GM18511 (cell line): ENCODE measurements at regions not wholly inside any gene's neighbourhood (a gene's known extent, or its start where the extent isn't known, plus 50 kb on each side); places are given as distances from the start of the nearest gene placed in this dataset.
A peak's percentile ranks its signal among the peaks of the same experiment; 100 is the strongest.

Experiments used
- ATAC-seq: cut with Tn5 transposase; IDR thresholded peaks from one replicate; pipeline ENCODE4 v1.9.1; 2021; ENCODE audit warnings: mild to moderate bottlenecking, moderate library complexity; ENCODE audit not compliant: unreplicated experiment

- ATAC-seq, result no peak
These were observed 314.8 kb downstream of the DIPK2A start for GRCh38 chr3:144286235-144286910.

DNA sequence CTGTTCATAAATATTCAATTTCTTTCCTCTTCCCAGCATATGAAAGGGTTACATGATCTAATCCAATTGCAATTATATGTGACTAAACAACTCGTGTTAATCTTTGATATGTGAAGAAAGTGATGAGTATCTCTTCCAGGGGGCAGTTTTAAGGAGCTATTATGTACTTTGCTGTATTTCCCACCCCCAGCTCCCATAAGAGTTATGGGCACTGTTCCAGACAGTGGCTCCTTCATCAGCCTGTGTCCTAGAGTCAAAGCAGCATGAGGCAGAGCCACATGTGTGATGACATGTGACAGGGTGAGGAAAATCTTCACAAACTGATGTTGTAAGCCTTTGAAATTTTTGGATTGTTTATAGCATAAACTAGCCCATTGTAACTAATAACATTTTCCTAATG is 315.4 kb downstream of the DIPK2A start:
- ATAC-seq, result no peak

DNA sequence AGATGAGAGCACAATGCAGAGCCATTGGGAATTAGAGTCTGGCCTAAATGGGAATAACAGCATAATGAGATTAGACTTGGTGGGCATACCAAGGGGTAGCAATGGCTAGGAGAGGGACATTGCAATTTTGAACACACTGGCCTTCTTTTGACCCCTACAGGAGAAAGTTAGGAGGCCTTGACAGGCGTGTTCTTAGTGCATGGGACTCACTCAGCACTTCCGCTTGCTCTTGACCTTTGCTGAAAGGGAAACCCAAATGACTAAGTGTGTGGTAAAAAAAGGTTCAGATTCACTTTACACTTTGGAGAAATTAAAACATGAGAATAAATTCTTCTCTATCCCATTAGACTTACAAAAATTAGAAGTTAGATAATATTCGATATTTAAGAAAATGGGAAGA is 317.4 kb downstream of the DIPK2A start:
- ATAC-seq, result no peak

DNA sequence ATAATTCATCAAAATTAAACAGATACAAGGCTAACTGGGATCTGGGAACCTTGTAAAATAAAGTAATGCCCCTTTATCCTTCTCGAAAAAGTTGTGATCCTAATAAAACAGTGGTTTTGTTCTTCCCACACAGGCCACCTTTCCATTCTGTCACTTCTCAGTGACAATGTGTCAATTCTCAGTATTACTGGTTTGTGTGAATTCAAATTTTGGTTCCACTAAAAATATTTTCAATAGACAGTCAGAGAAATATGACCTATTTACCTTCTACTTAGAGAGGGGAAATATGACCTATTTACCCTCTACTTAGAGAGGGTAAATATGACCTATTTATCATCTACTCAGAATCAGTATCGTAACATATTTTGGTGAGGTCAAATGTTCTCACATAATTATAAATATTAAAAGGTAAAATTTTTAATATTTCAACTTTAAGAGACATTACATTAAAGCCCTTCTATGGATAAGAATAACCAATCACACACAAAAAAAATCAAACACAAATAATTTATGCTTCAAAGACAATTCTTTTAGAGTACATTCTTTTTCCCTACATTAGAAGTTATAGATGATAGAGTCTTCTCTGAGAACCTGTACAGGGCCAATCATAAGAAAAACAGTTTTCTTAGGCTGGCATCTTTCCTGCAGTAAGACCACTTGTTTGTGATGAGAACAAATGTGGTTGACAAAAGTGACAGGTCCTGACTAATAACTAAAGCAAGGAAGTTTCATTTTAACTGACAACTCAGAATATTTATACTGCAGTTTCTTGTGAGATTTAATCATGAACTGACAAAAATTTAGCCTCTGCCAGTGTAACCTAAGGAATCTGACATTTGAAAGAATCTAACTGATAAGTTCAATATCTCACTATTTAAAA is 323.3 kb downstream of the DIPK2A start:
- peak; percentile 85 for ATAC-seq

DNA sequence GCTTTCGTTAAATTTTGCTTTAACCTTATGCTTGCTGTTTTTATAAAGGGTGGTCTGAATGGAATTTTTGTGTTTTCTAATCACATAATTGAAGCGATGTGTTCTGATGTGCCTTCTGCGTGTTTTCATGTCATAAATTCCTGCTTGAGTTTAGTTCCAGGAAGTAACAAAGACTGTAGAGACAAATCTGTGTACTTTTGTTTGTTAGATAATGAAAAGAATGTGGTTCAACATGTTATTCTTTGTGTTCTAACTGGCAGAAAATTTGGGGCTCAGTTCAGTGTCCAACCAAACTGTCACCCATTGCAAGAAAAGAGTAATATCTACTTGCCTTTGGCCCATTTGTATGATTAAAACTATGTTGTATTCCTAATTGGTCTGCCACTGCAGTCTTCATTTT is 324.0 kb downstream of the DIPK2A start:
- ATAC-seq, result no peak

DNA sequence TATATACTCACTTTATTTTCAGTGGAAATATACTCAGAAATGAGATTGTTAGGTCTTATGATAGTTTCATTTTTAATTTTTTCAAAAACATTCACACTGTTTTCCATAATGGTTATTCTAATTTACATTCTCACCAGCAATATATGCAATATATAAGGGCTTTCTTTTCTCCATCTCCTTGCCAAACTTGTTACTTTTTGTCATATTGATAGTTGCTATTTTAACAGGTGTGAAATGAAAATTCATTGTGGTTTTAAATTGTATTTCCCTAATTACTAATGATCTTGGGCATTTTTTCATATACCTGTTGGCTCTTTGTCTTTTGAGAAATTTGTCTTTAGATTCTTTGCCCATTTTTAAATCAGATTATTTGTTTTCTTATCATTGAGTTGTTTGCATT is 325.2 kb downstream of the DIPK2A start:
- peak; percentile 46 for ATAC-seq

DNA sequence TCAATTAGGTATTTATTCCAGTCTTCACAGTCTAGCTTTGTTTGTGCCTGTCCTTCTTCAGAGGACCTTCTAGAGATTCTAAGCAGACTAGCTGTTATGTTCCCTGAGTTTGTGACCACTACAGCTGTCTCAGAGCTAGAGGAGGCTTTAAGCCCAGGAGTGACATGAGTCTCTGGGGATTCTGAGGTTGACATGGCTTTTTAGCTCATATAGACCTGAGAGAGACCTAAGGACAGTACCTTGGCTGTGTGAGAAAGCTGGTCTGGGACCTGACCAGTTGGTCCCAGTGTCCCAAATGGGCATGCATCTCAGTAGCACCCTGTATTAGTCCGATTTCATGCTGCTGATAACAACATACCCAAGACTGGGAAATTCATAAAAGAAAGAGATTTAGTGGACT is 330.2 kb downstream of the DIPK2A start:
- ATAC-seq, result no peak

DNA sequence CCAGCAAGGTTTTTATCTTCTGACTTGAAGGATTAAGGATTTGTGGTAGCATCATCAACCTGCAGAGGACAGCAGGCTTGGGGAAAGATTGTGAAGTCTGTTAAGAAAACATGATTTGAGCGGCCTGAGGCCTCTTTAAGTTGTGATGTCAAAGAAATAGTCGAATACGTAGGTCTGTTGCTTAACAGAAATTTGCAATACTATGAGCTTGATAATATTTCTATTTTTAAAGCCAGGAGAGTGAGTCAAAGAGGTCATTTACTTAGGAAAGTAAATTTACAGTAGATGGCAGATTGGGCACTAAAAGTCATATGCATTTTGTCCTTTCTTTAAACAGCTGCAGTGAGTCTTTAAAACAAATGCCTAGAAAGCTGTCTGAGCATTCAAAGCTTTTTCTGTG is 336.3 kb downstream of the DIPK2A start:
- ATAC-seq, result no peak

DNA sequence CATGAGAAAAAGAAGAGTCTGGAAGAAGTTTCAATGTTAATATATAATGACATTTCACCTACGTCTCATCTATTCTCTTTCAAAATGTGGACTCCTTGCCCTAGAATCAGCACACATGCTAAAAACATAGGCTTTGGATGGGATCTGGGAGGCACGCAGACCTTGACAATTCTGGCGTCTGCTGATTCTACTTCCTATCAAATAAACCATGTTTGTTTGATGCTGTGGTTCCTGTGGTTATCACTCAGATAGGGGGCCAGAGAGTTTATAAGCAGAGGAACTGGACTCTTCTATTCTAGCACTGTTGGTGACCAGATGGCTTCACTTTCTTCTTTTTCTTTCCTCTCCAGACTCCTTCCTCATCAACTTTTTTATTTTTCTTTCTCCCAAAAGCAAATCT is 336.8 kb downstream of the DIPK2A start:
- ATAC-seq, result no peak

DNA sequence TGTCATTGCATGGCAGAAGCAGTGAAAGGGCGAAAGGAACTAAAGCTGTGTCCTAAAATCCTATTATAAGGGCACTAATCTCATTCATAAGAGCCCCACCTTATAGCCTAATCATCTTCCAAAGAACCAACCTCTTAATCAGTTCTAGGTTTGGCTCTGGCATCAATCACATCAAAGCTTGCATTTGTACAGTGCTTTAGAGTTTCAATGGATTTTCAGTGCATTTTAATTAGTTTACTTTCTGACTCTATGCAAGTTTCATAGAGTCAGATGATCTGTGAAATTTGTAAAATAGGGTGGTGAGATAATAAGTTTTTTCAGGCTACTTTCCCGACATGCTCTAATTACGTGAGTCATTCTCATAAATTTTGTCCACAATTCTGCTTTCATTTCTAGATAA is 341.1 kb downstream of the DIPK2A start:
- no peak for ATAC-seq

GRCh38 chr3:144314946-144315345 is 343.3 kb downstream of the DIPK2A start:
- ATAC-seq, result no peak

GRCh38 chr3:144317961-144318360 is 346.3 kb downstream of the DIPK2A start:
- no peak for ATAC-seq

DNA sequence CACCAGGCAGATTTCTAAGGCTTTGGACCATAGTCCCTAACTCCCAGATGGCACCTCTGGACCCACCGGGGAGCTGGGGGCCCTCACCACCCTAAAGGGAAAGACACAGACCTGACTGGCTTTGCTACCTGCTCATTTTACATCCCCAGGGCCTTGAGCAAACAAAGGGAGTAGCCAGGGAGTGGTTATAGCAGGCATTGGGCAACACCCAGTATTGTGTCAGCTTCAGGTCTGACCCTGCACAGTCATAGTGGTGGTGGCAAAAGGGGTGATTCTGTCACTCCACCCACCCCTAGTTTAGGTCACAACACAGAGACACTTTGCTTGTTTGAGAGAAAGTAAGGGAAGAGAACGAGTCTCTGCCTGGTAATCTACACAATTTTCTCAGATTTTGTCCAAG is 352.5 kb downstream of the DIPK2A start:
- ATAC-seq, result no peak

GRCh38 chr3:144332868-144333267 is 361.2 kb downstream of the DIPK2A start:
- no peak for ATAC-seq

DNA sequence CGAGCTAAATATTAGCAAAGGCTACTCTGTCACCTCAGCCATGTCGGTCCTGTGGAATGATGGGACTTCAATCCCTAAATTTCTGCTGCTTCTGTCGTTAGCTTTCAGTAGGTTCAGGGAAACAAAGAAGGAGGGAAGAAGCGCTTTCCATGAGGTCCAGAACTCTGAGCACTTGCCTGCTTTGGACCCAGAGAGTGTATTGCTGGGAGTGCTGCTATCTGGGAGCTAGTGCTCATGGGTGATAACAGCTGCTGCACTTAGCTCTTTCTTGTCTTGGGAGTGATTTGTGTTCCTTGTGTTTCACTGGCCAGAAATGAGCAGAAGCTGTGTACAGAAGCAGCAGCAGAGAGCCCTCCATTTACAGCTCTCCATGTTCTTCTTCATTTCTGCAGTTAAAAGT is 369.8 kb downstream of the DIPK2A start:
- ATAC-seq, result no peak

DNA sequence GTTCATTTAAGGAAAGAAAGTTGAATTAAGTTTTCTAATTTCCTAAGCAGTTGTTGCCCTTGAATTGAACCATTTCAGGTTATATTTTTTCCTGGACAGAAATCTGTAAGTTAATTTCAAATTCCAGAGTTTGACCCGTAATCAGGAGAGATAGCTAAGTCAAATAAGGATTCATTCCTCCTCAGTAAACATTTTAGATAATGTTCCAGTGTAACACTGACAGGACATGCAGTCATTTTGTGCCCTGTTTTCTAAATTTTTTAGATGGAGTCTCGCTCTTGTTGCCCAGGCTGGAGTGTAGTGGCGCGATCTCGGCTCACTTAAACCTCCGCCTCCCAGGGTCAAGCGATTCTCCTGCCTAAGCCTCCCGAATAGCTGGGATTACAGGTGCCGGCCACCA is 371.7 kb downstream of the DIPK2A start:
- no peak for ATAC-seq

DNA sequence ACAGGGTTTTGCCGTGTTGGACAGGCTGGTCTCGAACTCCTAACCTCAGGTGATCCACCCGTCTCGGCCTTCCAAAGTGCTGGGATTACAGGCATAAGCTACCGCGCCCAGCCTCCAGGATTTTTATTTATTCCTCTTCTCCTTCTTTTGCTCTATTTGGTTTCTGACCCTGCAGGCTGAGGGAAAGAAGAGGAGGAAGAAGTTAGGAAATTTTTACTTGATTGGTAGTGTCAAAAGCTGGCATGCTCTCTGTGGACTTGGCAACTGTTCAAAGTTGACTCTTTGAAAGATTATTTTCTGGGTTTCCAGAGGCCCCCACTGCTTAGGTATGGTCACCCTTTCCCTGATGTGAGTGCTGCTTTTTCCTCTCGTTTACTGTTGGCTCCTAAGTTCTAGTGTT is 372.2 kb downstream of the DIPK2A start:
- no peak for ATAC-seq

GRCh38 chr3:144344925-144345548 is 373.4 kb downstream of the DIPK2A start:
- ATAC-seq, result no peak

DNA sequence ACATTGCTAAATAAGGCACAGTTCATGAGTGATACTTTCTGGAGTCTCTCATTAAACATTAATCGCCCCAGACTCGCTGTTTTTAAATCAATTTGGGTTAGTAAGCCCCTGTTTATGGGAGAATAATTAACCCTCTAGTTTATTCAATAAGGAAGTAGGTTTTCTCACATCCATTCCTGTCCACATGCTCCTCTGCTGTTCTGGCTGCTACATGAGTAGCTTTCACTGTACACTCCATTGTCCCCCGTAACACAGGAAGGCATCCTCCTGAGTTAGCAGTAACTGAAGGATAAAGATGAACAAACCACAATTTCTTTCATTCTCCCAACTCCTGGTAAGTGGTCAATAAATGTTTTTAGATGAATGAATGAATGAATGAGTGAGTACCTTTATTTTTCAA is 378.5 kb downstream of the DIPK2A start:
- ATAC-seq, result no peak

- no peak for ATAC-seq
These were observed 379.4 kb downstream of the DIPK2A start for GRCh38 chr3:144351011-144351410.

GRCh38 chr3:144351773-144352365 is 380.2 kb downstream of the DIPK2A start:
- no peak for ATAC-seq

- ATAC-seq, result no peak
These were observed 386.6 kb downstream of the DIPK2A start for GRCh38 chr3:144358191-144358590.
